Caco-2 (cell line): ENCODE measurements at regions not wholly inside any gene's neighbourhood (a gene's known extent, or its start where the extent isn't known, plus 50 kb on each side); places are given as distances from the start of the nearest gene placed in this dataset.

Experiments used
- BruUV-seq: library from RNA; stranded (reverse); fragments of 400-500 nt; replicated peaks from 2 replicates; lab custom pipeline; 2021; lab: Mats Ljungman, UMichigan
- CTCF ChIA-PET: fragments of 300-600 bp; sonication (Branson Sonifier 250); formaldehyde crosslinking; loops from one replicate; lab custom pipeline; 2022; ENCODE audit warnings: antibody characterized with exemption; lab: Charles Lee
- POLR2A ChIA-PET: fragments of 300-600 bp; sonication (Branson Sonifier 250); formaldehyde crosslinking; loops from one replicate; lab custom pipeline; 2022; ENCODE audit warnings: antibody characterized with exemption; lab: Charles Lee
- DNase-seq, 2 experiments: peaks; one replicate each; pipeline versions ENCODE4 v3.0.0 to v3.0.0-alpha.2; 2020 to 2022
- H3K27me3 ChIP-seq: replicated peaks from 2 replicates; pipeline ENCODE4 v1.6.0; 2011; ENCODE audit warnings: low read length; ENCODE audit not compliant: control insufficient read depth, insufficient read depth
- H3K36me3 ChIP-seq: 2 replicates; pipeline ENCODE4 v1.5.1; 2011; ENCODE audit warnings: low read length; ENCODE audit not compliant: control insufficient read depth, insufficient read depth
- H3K4me1 ChIP-seq: fragments of 250-450 bp; sonication (Bioruptor Pico); 2 replicates; pipeline ENCODE4 v1.5.1; 2020; ENCODE audit warnings: mild to moderate bottlenecking
- H3K4me3 ChIP-seq: 2 replicates; pipeline ENCODE4 v1.5.1; 2011; ENCODE audit warnings: low read depth, mild to moderate bottlenecking, control low read depth, low read length
- H3K9me3 ChIP-seq: fragments of 250-450 bp; sonication (Bioruptor Pico); 2 replicates; pipeline ENCODE4 v1.5.1; 2020; ENCODE audit warnings: mild to moderate bottlenecking, moderate library complexity
- H3K27ac Mint-ChIP-seq: one replicate; pipeline ENCODE4 v1.8.0; 2022; ENCODE audit warnings: mixed read lengths; ENCODE audit not compliant: unreplicated experiment
- H3K27me3 Mint-ChIP-seq: one replicate; pipeline ENCODE4 v1.8.0; 2022; ENCODE audit warnings: mixed read lengths; ENCODE audit not compliant: insufficient read depth, unreplicated experiment
- H3K36me3 Mint-ChIP-seq: one replicate; pipeline ENCODE4 v1.8.0; 2022; ENCODE audit warnings: mild to moderate bottlenecking, mixed read lengths; ENCODE audit not compliant: insufficient read depth, unreplicated experiment
- H3K4me1 Mint-ChIP-seq: one replicate; pipeline ENCODE4 v1.8.0; 2022; ENCODE audit warnings: low read depth, mixed read lengths; ENCODE audit not compliant: unreplicated experiment
- H3K4me3 Mint-ChIP-seq: one replicate; pipeline ENCODE4 v1.8.0; 2022; ENCODE audit warnings: mild to moderate bottlenecking, moderate library complexity, mixed read lengths; ENCODE audit not compliant: unreplicated experiment
- H3K9me3 Mint-ChIP-seq: one replicate; pipeline ENCODE4 v1.8.0; 2022; ENCODE audit warnings: mixed read lengths; ENCODE audit not compliant: unreplicated experiment
- intact Hi-C: fragments of 100-400 bp; cut with micrococcal nuclease; formaldehyde crosslinking; loops from one replicate; pipeline ENCODE4 v1.10.0; 2022; ENCODE audit not compliant: unreplicated experiment
- TF ChIP-seq, protein P1 (sequence below), 2 experiments: fragments of 200-600 bp in 1 of 2; IDR thresholded peaks; 1 replicate in 1 of 2; 2 replicates in 1 of 2; pipeline versions ENCODE4 v1.5.1 to v1.8.0; 2011 to 2022; ENCODE audit warnings: antibody characterized with exemption in 1 of 2, control low read depth in 1 of 2, inconsistent platforms in 1 of 2, low read depth in 1 of 2, low read length in 1 of 2, mild to moderate bottlenecking in 1 of 2, moderate library complexity in 1 of 2; ENCODE audit not compliant: insufficient read depth in 1 of 2, severe bottlenecking in 1 of 2, unreplicated experiment in 1 of 2

DNA sequence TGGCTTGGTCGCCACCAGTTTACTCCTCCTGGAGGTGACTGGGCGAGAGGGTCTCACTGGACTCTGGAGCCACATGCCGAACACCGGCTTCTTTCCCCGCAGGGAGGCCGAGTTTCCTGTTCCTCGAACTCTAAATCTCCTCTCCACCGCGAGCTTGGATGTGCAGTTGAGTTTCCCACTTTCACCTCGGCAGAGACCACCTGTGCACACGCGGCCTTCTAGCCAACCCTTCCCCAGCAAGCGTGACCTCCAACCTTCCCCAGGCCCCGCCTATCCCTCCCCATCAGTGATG is 380.1 kb downstream of the IRX2 start:
- H3K27me3 ChIP-seq: no peaks in the 10 kb centered on the region
- no peaks in the 10 kb centered on the region for H3K9me3 ChIP-seq
- H3K4me1 ChIP-seq: no peaks in the 10 kb centered on the region
- Mint-ChIP-seq H3K9me3 (peaks cover 12% of the 10 kb centered on the region), H3K27me3 (no peaks in the 10 kb centered on the region), H3K4me3 (no peak overlapping the region), H3K4me1 (no peaks in the 10 kb centered on the region), H3K27ac (no peak overlapping the region), H3K36me3 (no peaks in the 10 kb centered on the region)
- DNase-seq: no peak
- ChIA-PET POLR2A (no interaction called here), CTCF (no interaction called here)
- intact Hi-C loops: no loop called here
- H3K4me3 ChIP-seq: no peak overlapping the region
- no TSS peak for BruUV-seq
- TF ChIP-seq, protein P1, sequence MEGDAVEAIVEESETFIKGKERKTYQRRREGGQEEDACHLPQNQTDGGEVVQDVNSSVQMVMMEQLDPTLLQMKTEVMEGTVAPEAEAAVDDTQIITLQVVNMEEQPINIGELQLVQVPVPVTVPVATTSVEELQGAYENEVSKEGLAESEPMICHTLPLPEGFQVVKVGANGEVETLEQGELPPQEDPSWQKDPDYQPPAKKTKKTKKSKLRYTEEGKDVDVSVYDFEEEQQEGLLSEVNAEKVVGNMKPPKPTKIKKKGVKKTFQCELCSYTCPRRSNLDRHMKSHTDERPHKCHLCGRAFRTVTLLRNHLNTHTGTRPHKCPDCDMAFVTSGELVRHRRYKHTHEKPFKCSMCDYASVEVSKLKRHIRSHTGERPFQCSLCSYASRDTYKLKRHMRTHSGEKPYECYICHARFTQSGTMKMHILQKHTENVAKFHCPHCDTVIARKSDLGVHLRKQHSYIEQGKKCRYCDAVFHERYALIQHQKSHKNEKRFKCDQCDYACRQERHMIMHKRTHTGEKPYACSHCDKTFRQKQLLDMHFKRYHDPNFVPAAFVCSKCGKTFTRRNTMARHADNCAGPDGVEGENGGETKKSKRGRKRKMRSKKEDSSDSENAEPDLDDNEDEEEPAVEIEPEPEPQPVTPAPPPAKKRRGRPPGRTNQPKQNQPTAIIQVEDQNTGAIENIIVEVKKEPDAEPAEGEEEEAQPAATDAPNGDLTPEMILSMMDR (IDR thresholded peaks at IDR 0.05; ENCODE audit: insufficient read depth in 1 of 2, low read depth in 1 of 2, low read length in 1 of 2, severe bottlenecking in 1 of 2, unreplicated experiment in 1 of 2): no peak
- no peaks in the 10 kb centered on the region for H3K36me3 ChIP-seq

DNA sequence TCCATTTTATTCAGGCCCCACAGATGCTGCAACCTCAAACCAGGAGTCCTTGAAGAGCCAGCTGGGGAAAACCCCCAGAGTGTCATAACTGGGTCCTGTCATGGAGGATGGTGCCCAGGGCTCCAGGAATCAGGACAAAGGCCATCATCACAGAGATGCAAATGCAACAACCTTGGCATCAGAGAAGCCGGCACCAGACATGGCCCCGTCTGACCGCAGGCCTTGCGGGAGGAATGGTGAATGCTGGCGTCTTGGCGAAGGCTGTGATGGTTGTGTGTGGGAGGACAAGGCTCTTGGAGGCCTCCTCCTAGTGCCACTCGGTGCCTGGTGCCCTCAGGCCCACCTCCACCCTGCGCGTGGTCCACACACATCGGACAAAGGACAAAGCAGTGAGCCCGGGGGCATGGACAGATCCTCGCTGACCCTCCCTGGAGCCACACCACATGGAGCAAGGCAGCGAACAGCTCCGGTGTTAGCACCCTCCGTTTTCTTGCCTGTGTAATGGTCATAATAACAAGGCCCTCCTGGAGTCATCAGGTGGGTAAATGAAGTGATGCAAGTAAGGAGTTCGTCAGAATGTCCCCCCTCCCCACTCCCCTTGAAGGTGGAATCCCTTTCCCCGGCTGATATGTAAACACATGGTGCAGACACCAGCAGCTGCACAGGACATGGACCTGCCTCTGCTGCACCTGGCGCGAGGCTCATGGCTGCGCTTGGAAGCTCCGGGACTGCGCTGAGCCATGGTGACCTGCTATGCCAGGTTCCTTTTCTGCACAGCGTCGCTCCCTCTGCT is 380.7 kb downstream of the IRX2 start:
- no TSS peak for BruUV-seq
- Histone ChIP-seq H3K36me3 (no peaks in the 10 kb centered on the region), H3K4me3 (no peak overlapping the region), H3K9me3 (no peaks in the 10 kb centered on the region), H3K27me3 (no peaks in the 10 kb centered on the region), H3K4me1 (no peaks in the 10 kb centered on the region)
- no peak overlapping the region for H3K4me3 Mint-ChIP-seq
- no peak for DNase-seq
- ChIA-PET POLR2A (no interaction called here), CTCF (no interaction called here)
- H3K27ac Mint-ChIP-seq: no peak overlapping the region
- TF ChIP-seq, protein P1 (IDR thresholded peaks at IDR 0.05; ENCODE audit: insufficient read depth in 1 of 2, low read depth in 1 of 2, low read length in 1 of 2, severe bottlenecking in 1 of 2, unreplicated experiment in 1 of 2): no peak
- H3K27me3 Mint-ChIP-seq: no peaks in the 10 kb centered on the region
- intact Hi-C loops: no loop called here
- no peaks in the 10 kb centered on the region for H3K36me3 Mint-ChIP-seq
- H3K9me3 Mint-ChIP-seq: peaks cover 12% of the 10 kb centered on the region
- no peaks in the 10 kb centered on the region for H3K4me1 Mint-ChIP-seq

DNA sequence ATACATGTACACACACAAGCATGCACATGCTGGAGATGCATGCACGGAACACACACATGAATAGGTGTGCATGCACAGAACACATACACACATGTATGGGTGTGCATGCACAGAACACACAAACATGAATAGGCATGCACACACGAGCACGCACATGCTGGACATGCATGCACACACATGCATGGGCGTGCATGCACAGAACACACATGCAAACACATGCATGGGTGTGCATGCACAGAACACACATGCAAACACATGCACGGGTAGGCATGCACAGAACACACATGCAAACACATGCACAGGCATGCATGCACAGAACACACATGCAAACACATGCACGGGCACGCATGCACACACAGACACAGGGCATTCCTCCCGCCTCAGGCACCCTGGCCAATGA is 382.3 kb downstream of the IRX2 start:
- intact Hi-C loops: no loop called here
- H3K4me3 Mint-ChIP-seq: no peak overlapping the region
- H3K36me3 Mint-ChIP-seq: no peaks in the 10 kb centered on the region
- no peaks in the 10 kb centered on the region; the same call in 1 of the 2 replicates for H3K9me3 ChIP-seq
- DNase-seq: no peak
- no peaks in the 10 kb centered on the region for H3K27me3 ChIP-seq
- no peaks in the 10 kb centered on the region for H3K27me3 Mint-ChIP-seq
- no peak overlapping the region for H3K4me3 ChIP-seq
- H3K4me1 ChIP-seq: no peaks in the 10 kb centered on the region
- no peaks in the 10 kb centered on the region for H3K4me1 Mint-ChIP-seq
- TF ChIP-seq, protein P1 (IDR thresholded peaks at IDR 0.05; ENCODE audit: insufficient read depth in 1 of 2, low read depth in 1 of 2, low read length in 1 of 2, severe bottlenecking in 1 of 2, unreplicated experiment in 1 of 2): no peak
- ChIA-PET CTCF (no interaction called here), POLR2A (no interaction called here)
- BruUV-seq: no TSS peak
- H3K36me3 ChIP-seq: no peaks in the 10 kb centered on the region
- no peak overlapping the region for H3K27ac Mint-ChIP-seq
- H3K9me3 Mint-ChIP-seq: peaks cover 22% of the 10 kb centered on the region
